Caco-2 (cell line): ENCODE measurements at regions not wholly inside any gene's neighbourhood (a gene's known extent, or its start where the extent isn't known, plus 50 kb on each side); places are given as distances from the start of the nearest gene placed in this dataset.
A peak's percentile ranks its signal among the peaks of the same experiment; 100 is the strongest.

Experiments
- BruUV-seq: library from RNA; stranded (reverse); fragments of 400-500 nt; replicated peaks from 2 replicates; lab custom pipeline; 2021; lab: Mats Ljungman, UMichigan
- CTCF ChIA-PET: fragments of 300-600 bp; sonication (Branson Sonifier 250); formaldehyde crosslinking; loops from one replicate; lab custom pipeline; 2022; ENCODE audit warnings: antibody characterized with exemption; lab: Charles Lee
- POLR2A ChIA-PET: fragments of 300-600 bp; sonication (Branson Sonifier 250); formaldehyde crosslinking; loops from one replicate; lab custom pipeline; 2022; ENCODE audit warnings: antibody characterized with exemption; lab: Charles Lee
- DNase-seq, 2 experiments: peaks; one replicate each; pipeline versions ENCODE4 v3.0.0 to v3.0.0-alpha.2; 2020 to 2022
- H3K27me3 ChIP-seq: replicated peaks from 2 replicates; pipeline ENCODE4 v1.6.0; 2011; ENCODE audit warnings: low read length; ENCODE audit not compliant: control insufficient read depth, insufficient read depth
- H3K36me3 ChIP-seq: 2 replicates; pipeline ENCODE4 v1.5.1; 2011; ENCODE audit warnings: low read length; ENCODE audit not compliant: control insufficient read depth, insufficient read depth
- H3K4me1 ChIP-seq: fragments of 250-450 bp; sonication (Bioruptor Pico); 2 replicates; pipeline ENCODE4 v1.5.1; 2020; ENCODE audit warnings: mild to moderate bottlenecking
- H3K4me3 ChIP-seq: 2 replicates; pipeline ENCODE4 v1.5.1; 2011; ENCODE audit warnings: low read depth, mild to moderate bottlenecking, control low read depth, low read length
- H3K9me3 ChIP-seq: fragments of 250-450 bp; sonication (Bioruptor Pico); 2 replicates; pipeline ENCODE4 v1.5.1; 2020; ENCODE audit warnings: mild to moderate bottlenecking, moderate library complexity
- H3K27ac Mint-ChIP-seq: one replicate; pipeline ENCODE4 v1.8.0; 2022; ENCODE audit warnings: mixed read lengths; ENCODE audit not compliant: unreplicated experiment
- H3K27me3 Mint-ChIP-seq: one replicate; pipeline ENCODE4 v1.8.0; 2022; ENCODE audit warnings: mixed read lengths; ENCODE audit not compliant: insufficient read depth, unreplicated experiment
- H3K36me3 Mint-ChIP-seq: one replicate; pipeline ENCODE4 v1.8.0; 2022; ENCODE audit warnings: mild to moderate bottlenecking, mixed read lengths; ENCODE audit not compliant: insufficient read depth, unreplicated experiment
- H3K4me1 Mint-ChIP-seq: one replicate; pipeline ENCODE4 v1.8.0; 2022; ENCODE audit warnings: low read depth, mixed read lengths; ENCODE audit not compliant: unreplicated experiment
- H3K4me3 Mint-ChIP-seq: one replicate; pipeline ENCODE4 v1.8.0; 2022; ENCODE audit warnings: mild to moderate bottlenecking, moderate library complexity, mixed read lengths; ENCODE audit not compliant: unreplicated experiment
- H3K9me3 Mint-ChIP-seq: one replicate; pipeline ENCODE4 v1.8.0; 2022; ENCODE audit warnings: mixed read lengths; ENCODE audit not compliant: unreplicated experiment
- CTCF ChIP-seq, 2 experiments: fragments of 200-600 bp in 1 of 2; IDR thresholded peaks; 1 replicate in 1 of 2; 2 replicates in 1 of 2; pipeline versions ENCODE4 v1.5.1 to v1.8.0; 2011 to 2022; ENCODE audit warnings: antibody characterized with exemption in 1 of 2, control low read depth in 1 of 2, inconsistent platforms in 1 of 2, low read depth in 1 of 2, low read length in 1 of 2, mild to moderate bottlenecking in 1 of 2, moderate library complexity in 1 of 2; ENCODE audit not compliant: insufficient read depth in 1 of 2, severe bottlenecking in 1 of 2, unreplicated experiment in 1 of 2
- intact Hi-C: fragments of 100-400 bp; cut with micrococcal nuclease; formaldehyde crosslinking; loops from one replicate; pipeline ENCODE4 v1.10.0; 2022; ENCODE audit not compliant: unreplicated experiment

- ChIA-PET POLR2A (no interaction called here), CTCF (no interaction called here)
- Histone ChIP-seq H3K4me1 (no peaks in the 10 kb centered on the region), H3K9me3 (no peaks in the 10 kb centered on the region), H3K27me3 (no peaks in the 10 kb centered on the region), H3K36me3 (no peaks in the 10 kb centered on the region), H3K4me3 (no peak overlapping the region)
- Mint-ChIP-seq H3K9me3 (peaks cover 12% of the 10 kb centered on the region), H3K4me1 (peaks cover 9% of the 10 kb centered on the region), H3K4me3 (no peak overlapping the region), H3K27ac (no peak overlapping the region), H3K36me3 (no peaks in the 10 kb centered on the region), H3K27me3 (no peaks in the 10 kb centered on the region)
- intact Hi-C loops = no loop called here
- DNase-seq = no peak
- TF ChIP-seq CTCF (IDR thresholded peaks at IDR 0.05; ENCODE audit: insufficient read depth in 1 of 2, low read depth in 1 of 2, low read length in 1 of 2, severe bottlenecking in 1 of 2, unreplicated experiment in 1 of 2) = no peak
- BruUV-seq = no TSS peak
These were observed 341.6 kb upstream of the JAG1 start for GRCh38 chr20:11015440-11015839.

GRCh38 chr20:11017446-11017845 is 343.6 kb upstream of the JAG1 start:
- Mint-ChIP-seq H3K27ac (no peak overlapping the region), H3K9me3 (peaks cover 12% of the 10 kb centered on the region), H3K36me3 (no peaks in the 10 kb centered on the region), H3K4me1 (peaks cover 9% of the 10 kb centered on the region), H3K4me3 (no peak overlapping the region), H3K27me3 (no peaks in the 10 kb centered on the region)
- no peak for TF ChIP-seq CTCF (IDR thresholded peaks at IDR 0.05; ENCODE audit: insufficient read depth in 1 of 2, low read depth in 1 of 2, low read length in 1 of 2, severe bottlenecking in 1 of 2, unreplicated experiment in 1 of 2)
- BruUV-seq = no TSS peak
- no peaks in the 10 kb centered on the region for H3K9me3 ChIP-seq
- no peaks in the 10 kb centered on the region for H3K4me1 ChIP-seq
- DNase-seq = no peak
- H3K27me3 ChIP-seq = no peaks in the 10 kb centered on the region
- intact Hi-C loops = no loop called here
- ChIA-PET POLR2A (no interaction called here), CTCF (no interaction called here)
- H3K36me3 ChIP-seq = no peaks in the 10 kb centered on the region
- no peak overlapping the region for H3K4me3 ChIP-seq

- H3K4me1 Mint-ChIP-seq = peaks cover 9% of the 10 kb centered on the region
- H3K36me3 Mint-ChIP-seq = no peaks in the 10 kb centered on the region
- H3K4me3 ChIP-seq = no peak overlapping the region
- ChIA-PET POLR2A (interaction anchor here (0.7 kb wide), 1 partner anchor 530 kb away, joined by 3 read pairs; no protein-coding TSS in a partner anchor), CTCF (no interaction called here)
- no peaks in the 10 kb centered on the region for H3K4me1 ChIP-seq
- TF ChIP-seq CTCF (IDR thresholded peaks at IDR 0.05; ENCODE audit: insufficient read depth in 1 of 2, low read depth in 1 of 2, low read length in 1 of 2, severe bottlenecking in 1 of 2, unreplicated experiment in 1 of 2) = no peak
- H3K9me3 Mint-ChIP-seq = peaks cover 12% of the 10 kb centered on the region
- H3K9me3 ChIP-seq = no peaks in the 10 kb centered on the region
- H3K27ac Mint-ChIP-seq = peak overlapping the region; percentile 22
- intact Hi-C loops = no loop called here
- no peaks in the 10 kb centered on the region for H3K36me3 ChIP-seq
- no peak overlapping the region for H3K4me3 Mint-ChIP-seq
- H3K27me3 Mint-ChIP-seq = no peaks in the 10 kb centered on the region
- DNase-seq = no peak
- no peaks in the 10 kb centered on the region for H3K27me3 ChIP-seq
- no TSS peak for BruUV-seq
These were observed 344.9 kb upstream of the JAG1 start for GRCh38 chr20:11018668-11019170.
